ENCODE measurements at regions not wholly inside any gene's neighbourhood (a gene's known extent, or its start where the extent isn't known, plus 50 kb on each side); places are given as distances from the start of the nearest gene placed in this dataset.

GRCh38 chr13:44760434-44760833 lies 184.3 kb upstream of the TSC22D1 start:
- H3K79me2 ChIP-seq (ENCODE audit: low read length) = no peaks in the 10 kb centered on the region
- H3K4me3 ChIP-seq (ENCODE audit: low read length) = no peak overlapping the region
- H3F3A ChIP-seq (ENCODE audit: insufficient read depth, low read length) = no peaks in the 10 kb centered on the region
- H3K27ac ChIP-seq (ENCODE audit: low read length) = no peak overlapping the region
- no peaks in the 10 kb centered on the region for H3K36me3 ChIP-seq (replicated peaks; ENCODE audit: insufficient read depth, low read length)
- H3K4me2 ChIP-seq (ENCODE audit: low read depth, low read length) = no peak overlapping the region
- H3K9me2 ChIP-seq (replicated peaks; ENCODE audit: insufficient read depth, low read length) = no peaks in the 10 kb centered on the region
- no peak overlapping the region for H2AFZ ChIP-seq (ENCODE audit: low read length)
- H3K9me3 ChIP-seq (replicated peaks; ENCODE audit: insufficient read depth, low read length) = no peaks in the 10 kb centered on the region
- TF ChIP-seq CTCF (IDR thresholded peaks at IDR 0.05; ENCODE audit: low read length) (no peak), EZH2phosphoT487 (IDR thresholded peaks at IDR 0.05; ENCODE audit: low read length) (no peak), EZH2 (optimal IDR thresholded peaks at IDR 0.05; ENCODE audit: low read depth, low read length) (no peak)
- no peaks in the 10 kb centered on the region for H3K27me3 ChIP-seq (replicated peaks; ENCODE audit: insufficient read depth, low read length)
- H4K20me1 ChIP-seq (ENCODE audit: insufficient read depth, low read length) = no peaks in the 10 kb centered on the region
- no peak for DNase-seq
- no peak overlapping the region for H3K9ac ChIP-seq (ENCODE audit: low read length)
- no peaks in the 10 kb centered on the region for H3K4me1 ChIP-seq (ENCODE audit: low read length)

- Histone ChIP-seq H3K4me1 (ENCODE audit: low read length) (no peaks in the 10 kb centered on the region), H3K27me3 (replicated peaks; ENCODE audit: insufficient read depth, low read length) (no peaks in the 10 kb centered on the region), H3K9me3 (replicated peaks; ENCODE audit: insufficient read depth, low read length) (no peaks in the 10 kb centered on the region), H3K9ac (ENCODE audit: low read length) (no peak overlapping the region), H4K20me1 (ENCODE audit: insufficient read depth, low read length) (no peaks in the 10 kb centered on the region), H3K4me3 (ENCODE audit: low read length) (no peak overlapping the region), H3K4me2 (ENCODE audit: low read depth, low read length) (no peak overlapping the region), H3K9me2 (replicated peaks; ENCODE audit: insufficient read depth, low read length) (no peaks in the 10 kb centered on the region), H3F3A (ENCODE audit: insufficient read depth, low read length) (no peaks in the 10 kb centered on the region), H3K36me3 (replicated peaks; ENCODE audit: insufficient read depth, low read length) (no peaks in the 10 kb centered on the region), H2AFZ (ENCODE audit: low read length) (no peak overlapping the region), H3K27ac (ENCODE audit: low read length) (no peak overlapping the region), H3K79me2 (ENCODE audit: low read length) (no peaks in the 10 kb centered on the region)
- no peak for DNase-seq
- TF ChIP-seq CTCF (IDR thresholded peaks at IDR 0.05; ENCODE audit: low read length) (no peak), EZH2 (optimal IDR thresholded peaks at IDR 0.05; ENCODE audit: low read depth, low read length) (no peak), EZH2phosphoT487 (IDR thresholded peaks at IDR 0.05; ENCODE audit: low read length) (no peak)
Measured at GRCh38 chr13:44759384-44760360, 183.5 kb upstream of the TSC22D1 start.

GRCh38 chr13:44758630-44759383 lies 182.7 kb upstream of the TSC22D1 start:
- no peaks in the 10 kb centered on the region for H3K36me3 ChIP-seq (replicated peaks; ENCODE audit: insufficient read depth, low read length)
- DNase-seq = no peak
- H3K27ac ChIP-seq (ENCODE audit: low read length) = no peak overlapping the region
- H3K4me3 ChIP-seq (ENCODE audit: low read length) = no peak overlapping the region
- no peaks in the 10 kb centered on the region for H4K20me1 ChIP-seq (ENCODE audit: insufficient read depth, low read length)
- H3K4me2 ChIP-seq (ENCODE audit: low read depth, low read length) = no peak overlapping the region
- TF ChIP-seq EZH2phosphoT487 (IDR thresholded peaks at IDR 0.05; ENCODE audit: low read length) = no peak
- H3K9ac ChIP-seq (ENCODE audit: low read length) = no peak overlapping the region
- H3K9me3 ChIP-seq (replicated peaks; ENCODE audit: insufficient read depth, low read length) = no peaks in the 10 kb centered on the region
- no peaks in the 10 kb centered on the region for H3K4me1 ChIP-seq (ENCODE audit: low read length)
- no peaks in the 10 kb centered on the region for H3K79me2 ChIP-seq (ENCODE audit: low read length)
- no peaks in the 10 kb centered on the region for H3F3A ChIP-seq (ENCODE audit: insufficient read depth, low read length)
- no peaks in the 10 kb centered on the region for H3K9me2 ChIP-seq (replicated peaks; ENCODE audit: insufficient read depth, low read length)
- H3K27me3 ChIP-seq (replicated peaks; ENCODE audit: insufficient read depth, low read length) = no peaks in the 10 kb centered on the region
- no peak overlapping the region for H2AFZ ChIP-seq (ENCODE audit: low read length)
